OCI-LY1 (cell line): ENCODE measurements at regions not wholly inside any gene's neighbourhood (a gene's known extent, or its start where the extent isn't known, plus 50 kb on each side); places are given as distances from the start of the nearest gene placed in this dataset.

Source experiments
- H2AFZ ChIP-seq: fragments of 200-600 bp; sonication (generic), shearing (Covaris generic); 2 replicates; pipeline ENCODE4 v1.6.0; 2014; ENCODE audit warnings: antibody characterized with exemption, mild to moderate bottlenecking, low read length
- H3F3A ChIP-seq: fragments of 200-600 bp; sonication (generic), shearing (Covaris generic); 2 replicates; pipeline ENCODE4 v1.6.0; 2014; ENCODE audit warnings: mild to moderate bottlenecking, antibody characterized with exemption, low read length, moderate library complexity; ENCODE audit not compliant: insufficient read depth
- H3K27ac ChIP-seq: fragments of 200-600 bp; sonication (generic); 2 replicates; pipeline ENCODE4 v1.5.1; 2014; ENCODE audit warnings: low read length, mixed run types, mild to moderate bottlenecking, low read depth; ENCODE audit not compliant: poor library complexity, severe bottlenecking
- H3K27me3 ChIP-seq: fragments of 200-600 bp; sonication (generic); 2 replicates; pipeline ENCODE4 v1.6.0; 2014; ENCODE audit warnings: antibody characterized with exemption, mild to moderate bottlenecking, low read length, moderate library complexity; ENCODE audit not compliant: insufficient read depth
- H3K36me3 ChIP-seq: fragments of 200-600 bp; sonication (generic); 2 replicates; pipeline ENCODE4 v1.6.1; 2014; ENCODE audit warnings: mild to moderate bottlenecking, antibody characterized with exemption, low read length, moderate library complexity, mixed read lengths; ENCODE audit not compliant: insufficient read depth
- H3K4me1 ChIP-seq: fragments of 200-600 bp; sonication (generic); 2 replicates; pipeline ENCODE4 v1.5.1; 2014; ENCODE audit warnings: mild to moderate bottlenecking, low read length, moderate library complexity; ENCODE audit not compliant: insufficient read depth, severe bottlenecking
- H3K4me2 ChIP-seq: fragments of 200-600 bp; sonication (generic), shearing (Covaris generic); 2 replicates; pipeline ENCODE4 v1.6.1; 2014; ENCODE audit warnings: low read length
- H3K4me3 ChIP-seq: fragments of 200-600 bp; sonication (generic); 2 replicates; pipeline ENCODE4 v1.5.1; 2014; ENCODE audit warnings: low read length, low read depth, mild to moderate bottlenecking, mixed read lengths; ENCODE audit not compliant: poor library complexity, severe bottlenecking
- H3K79me2 ChIP-seq: fragments of 200-600 bp; shearing (Covaris generic); 2 replicates; pipeline ENCODE4 v1.6.1; 2016; ENCODE audit warnings: mixed run types, low read length, mixed read lengths; ENCODE audit not compliant: insufficient read depth
- H3K9ac ChIP-seq: fragments of 200-600 bp; sonication (generic), shearing (Covaris generic); 2 replicates; pipeline ENCODE4 v1.6.1; 2014; ENCODE audit warnings: mild to moderate bottlenecking, low read length, mixed read lengths
- H3K9me2 ChIP-seq: fragments of 200-600 bp; sonication (generic), shearing (Covaris generic); 2 replicates; pipeline ENCODE4 v1.6.1; 2014; ENCODE audit warnings: low read depth, mild to moderate bottlenecking, low read length, mixed read lengths
- H3K9me3 ChIP-seq: fragments of 200-600 bp; shearing (Covaris generic); 2 replicates; pipeline ENCODE4 v1.6.1; 2014; ENCODE audit warnings: low read length, mixed read lengths
- H4K20me1 ChIP-seq: fragments of 200-600 bp; sonication (generic), shearing (Covaris generic); 2 replicates; pipeline ENCODE4 v1.6.0; 2016; ENCODE audit warnings: mild to moderate bottlenecking, low read length; ENCODE audit not compliant: insufficient read depth
- CTCF ChIP-seq: fragments of 200-600 bp; sonication (generic), shearing (Covaris generic); IDR thresholded peaks from 2 replicates; pipeline ENCODE4 v1.5.1; 2017; ENCODE audit warnings: mild to moderate bottlenecking, antibody characterized with exemption, low read length, moderate library complexity, mixed read lengths
- EZH2 ChIP-seq: fragments of 200-600 bp; sonication (generic), shearing (Covaris generic); IDR thresholded peaks from 2 replicates; pipeline ENCODE4 v1.8.0; 2017; ENCODE audit warnings: borderline replicate concordance, mixed run types, mild to moderate bottlenecking, antibody characterized with exemption, low read length, moderate library complexity, mixed read lengths

GRCh38 chrX:99572711-99573110, 837.4 kb downstream of the PCDH19 start:
- Histone ChIP-seq H3K36me3 (no peaks in the 10 kb centered on the region), H3K9ac (no peak overlapping the region), H3K9me3 (no peaks in the 10 kb centered on the region), H3K4me2 (no peak overlapping the region), H3F3A (no peaks in the 10 kb centered on the region), H3K27me3 (no peaks in the 10 kb centered on the region), H3K4me3 (no peak overlapping the region), H3K79me2 (no peaks in the 10 kb centered on the region), H2AFZ (no peak overlapping the region), H4K20me1 (no peaks in the 10 kb centered on the region), H3K4me1 (no peaks in the 10 kb centered on the region), H3K27ac (no peak overlapping the region), H3K9me2 (no peaks in the 10 kb centered on the region)
- TF ChIP-seq CTCF, result no peak

- TF ChIP-seq EZH2 (no peak), CTCF (no peak)
- Histone ChIP-seq H3K9ac (no peak overlapping the region), H3F3A (no peaks in the 10 kb centered on the region), H3K4me1 (no peaks in the 10 kb centered on the region), H4K20me1 (no peaks in the 10 kb centered on the region), H2AFZ (no peak overlapping the region), H3K4me2 (no peak overlapping the region), H3K4me3 (no peak overlapping the region), H3K36me3 (no peaks in the 10 kb centered on the region), H3K27ac (no peak overlapping the region), H3K9me2 (no peaks in the 10 kb centered on the region), H3K79me2 (no peaks in the 10 kb centered on the region), H3K9me3 (no peaks in the 10 kb centered on the region), H3K27me3 (no peaks in the 10 kb centered on the region)
Measured at GRCh38 chrX:99549381-99549780, 860.7 kb downstream of the PCDH19 start.

GRCh38 chrX:99522450-99522849, 887.6 kb downstream of the PCDH19 start:
- Histone ChIP-seq H3K27me3 (no peaks in the 10 kb centered on the region), H3K4me1 (no peaks in the 10 kb centered on the region), H4K20me1 (no peaks in the 10 kb centered on the region), H3K4me2 (no peak overlapping the region), H3K27ac (no peak overlapping the region), H3K9ac (no peak overlapping the region), H3K9me2 (no peaks in the 10 kb centered on the region), H2AFZ (no peak overlapping the region), H3K79me2 (no peaks in the 10 kb centered on the region), H3K36me3 (no peaks in the 10 kb centered on the region), H3K9me3 (no peaks in the 10 kb centered on the region), H3K4me3 (no peak overlapping the region), H3F3A (no peaks in the 10 kb centered on the region)
- TF ChIP-seq CTCF (no peak), EZH2 (no peak)
